Tibial artery (tissue), 4 donors: ENCODE measurements at regions not wholly inside any gene's neighbourhood (a gene's known extent, or its start where the extent isn't known, plus 50 kb on each side); places are given as distances from the start of the nearest gene placed in this dataset.

Experiments used
- DNase-seq, 2 donors: peaks; one replicate each; pipeline ENCODE4 v3.0.0-alpha.2; 2019
- H3K27ac ChIP-seq, 2 donors: fragments of 200-600 bp; sonication (generic) in 1 of 2; 1 replicate in 1 of 2; 2 replicates in 1 of 2; pipeline ENCODE4 v1.5.1; 2018 to 2019; ENCODE audit warnings: mild to moderate bottlenecking in 1 of 2
- H3K27me3 ChIP-seq, 2 donors: fragments of 200-600 bp; sonication (generic) in 1 of 2; one replicate each; pipeline versions ENCODE4 v1.5.1 to v1.6.0; 2016 to 2019
- H3K36me3 ChIP-seq, 3 donors: fragments of 200-600 bp; sonication (generic) in 2 of 3; one replicate each; pipeline ENCODE4 v1.5.1; 2016 to 2019; ENCODE audit warnings: mild to moderate bottlenecking in 2 of 3
- H3K4me1 ChIP-seq, 4 donors: fragments of 200-600 bp; sonication (generic) in 2 of 4; 1 replicate in 3 of 4; 2 replicates in 1 of 4; pipeline ENCODE4 v1.5.1; 2016 to 2019
- H3K4me3 ChIP-seq, 2 donors: fragments of 200-600 bp; sonication (generic) in 1 of 2; 1 replicate in 1 of 2; 2 replicates in 1 of 2; pipeline ENCODE4 v1.5.1; 2018 to 2019; ENCODE audit warnings: mild to moderate bottlenecking in 2 of 2
- H3K9me3 ChIP-seq, 3 donors: fragments of 200-600 bp; sonication (generic) in 1 of 3; one replicate each; pipeline ENCODE4 v1.5.1; 2016 to 2019
- intact Hi-C: fragments of 100-400 bp; cut with DNase I; formaldehyde crosslinking; loops from one replicate; pipeline ENCODE4 v1.15.0; 2023; ENCODE audit warnings: low total_unique reads
- TF ChIP-seq, protein P1 (sequence below), 2 experiments: fragments of 200-600 bp in 1 of 2; fragments of 450-650 bp in 1 of 2; IDR thresholded peaks; one replicate each; pipeline ENCODE4 v1.5.1; 2017 to 2019; ENCODE audit warnings: antibody characterized with exemption in 2 of 2, mild to moderate bottlenecking in 1 of 2, moderate library complexity in 1 of 2

DNA sequence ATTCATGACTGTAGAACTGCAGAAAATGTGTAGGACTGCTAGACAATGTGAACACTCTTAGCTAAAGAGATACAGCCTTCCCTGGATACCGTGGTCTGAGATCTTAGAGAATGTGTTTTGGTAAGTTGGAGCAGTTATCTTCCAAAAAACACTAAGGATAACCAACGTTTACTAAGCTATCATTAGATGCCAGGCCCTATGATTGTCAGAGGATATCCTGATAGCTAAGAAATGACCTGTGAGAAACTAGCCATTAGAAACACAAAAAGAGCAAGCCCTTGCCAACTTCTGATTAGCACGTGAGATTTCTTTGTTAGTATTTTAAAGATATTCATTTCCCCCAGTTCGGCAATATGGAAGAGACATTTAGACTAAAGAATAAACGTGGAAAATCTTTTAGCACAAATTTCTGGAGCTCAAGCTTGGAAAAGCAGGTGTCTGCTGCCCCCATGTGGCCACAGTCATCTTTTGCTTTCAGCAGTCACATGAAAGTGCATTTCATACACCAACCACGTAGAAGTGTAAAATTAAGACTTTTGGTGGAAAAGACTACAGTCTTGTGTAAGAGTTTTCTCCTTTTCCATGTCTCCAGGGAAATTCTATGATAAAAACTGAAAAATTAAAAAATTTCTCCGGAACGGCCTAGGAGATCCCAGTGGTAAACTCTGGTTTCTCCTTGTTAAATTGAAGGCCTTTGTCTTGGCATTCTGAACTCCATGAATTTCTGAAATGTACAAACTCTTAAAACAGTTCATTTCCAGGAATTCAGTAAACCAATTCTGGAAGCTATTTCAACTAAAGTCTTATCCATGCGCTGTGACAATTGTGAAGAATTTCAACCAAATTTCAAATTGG lies 136.4 kb downstream of the ZNF674 start:
- H3K27me3 ChIP-seq: no peaks in the 10 kb centered on the region
- H3K4me3 ChIP-seq: no peak overlapping the region
- no peaks in the 10 kb centered on the region for H3K4me1 ChIP-seq
- no peaks in the 10 kb centered on the region for H3K9me3 ChIP-seq
- intact Hi-C loops: loop anchor here (10.0 kb wide), 1 partner anchor 1084 kb away; no protein-coding TSS in a partner anchor
- no peak overlapping the region for H3K27ac ChIP-seq
- DNase-seq: peak; percentile 43 to 79
- H3K36me3 ChIP-seq: no peaks in the 10 kb centered on the region
- TF ChIP-seq, protein P1, sequence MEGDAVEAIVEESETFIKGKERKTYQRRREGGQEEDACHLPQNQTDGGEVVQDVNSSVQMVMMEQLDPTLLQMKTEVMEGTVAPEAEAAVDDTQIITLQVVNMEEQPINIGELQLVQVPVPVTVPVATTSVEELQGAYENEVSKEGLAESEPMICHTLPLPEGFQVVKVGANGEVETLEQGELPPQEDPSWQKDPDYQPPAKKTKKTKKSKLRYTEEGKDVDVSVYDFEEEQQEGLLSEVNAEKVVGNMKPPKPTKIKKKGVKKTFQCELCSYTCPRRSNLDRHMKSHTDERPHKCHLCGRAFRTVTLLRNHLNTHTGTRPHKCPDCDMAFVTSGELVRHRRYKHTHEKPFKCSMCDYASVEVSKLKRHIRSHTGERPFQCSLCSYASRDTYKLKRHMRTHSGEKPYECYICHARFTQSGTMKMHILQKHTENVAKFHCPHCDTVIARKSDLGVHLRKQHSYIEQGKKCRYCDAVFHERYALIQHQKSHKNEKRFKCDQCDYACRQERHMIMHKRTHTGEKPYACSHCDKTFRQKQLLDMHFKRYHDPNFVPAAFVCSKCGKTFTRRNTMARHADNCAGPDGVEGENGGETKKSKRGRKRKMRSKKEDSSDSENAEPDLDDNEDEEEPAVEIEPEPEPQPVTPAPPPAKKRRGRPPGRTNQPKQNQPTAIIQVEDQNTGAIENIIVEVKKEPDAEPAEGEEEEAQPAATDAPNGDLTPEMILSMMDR (IDR thresholded peaks at IDR 0.05): peak; percentile 62

DNA sequence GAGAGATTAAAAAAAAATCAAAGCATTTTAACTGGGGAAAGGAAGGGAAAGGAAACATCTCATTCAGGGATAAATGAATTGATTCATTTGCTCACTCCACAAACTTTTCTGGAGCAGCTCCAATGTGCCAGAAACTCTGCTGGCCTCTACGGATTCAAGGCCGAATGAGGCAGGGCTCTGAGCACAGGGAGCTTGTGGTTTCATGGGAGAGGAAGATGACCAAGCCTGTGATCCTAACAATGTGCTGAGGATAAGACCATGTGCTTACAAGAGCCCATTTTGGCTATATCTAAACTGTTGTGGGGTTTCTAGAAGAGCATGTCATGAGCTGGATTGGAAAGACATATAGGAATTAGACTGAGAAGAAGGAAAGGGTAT lies 137.5 kb downstream of the ZNF674 start:
- no peaks in the 10 kb centered on the region for H3K27me3 ChIP-seq
- TF ChIP-seq, protein P1 (IDR thresholded peaks at IDR 0.05): no peak
- no peaks in the 10 kb centered on the region for H3K4me1 ChIP-seq
- H3K9me3 ChIP-seq: no peaks in the 10 kb centered on the region
- no peak overlapping the region for H3K4me3 ChIP-seq
- intact Hi-C loops: loop anchor here (10.0 kb wide), 1 partner anchor 1083 kb away; no protein-coding TSS in a partner anchor
- H3K36me3 ChIP-seq: no peaks in the 10 kb centered on the region
- DNase-seq: no peak
- no peak overlapping the region for H3K27ac ChIP-seq

DNA sequence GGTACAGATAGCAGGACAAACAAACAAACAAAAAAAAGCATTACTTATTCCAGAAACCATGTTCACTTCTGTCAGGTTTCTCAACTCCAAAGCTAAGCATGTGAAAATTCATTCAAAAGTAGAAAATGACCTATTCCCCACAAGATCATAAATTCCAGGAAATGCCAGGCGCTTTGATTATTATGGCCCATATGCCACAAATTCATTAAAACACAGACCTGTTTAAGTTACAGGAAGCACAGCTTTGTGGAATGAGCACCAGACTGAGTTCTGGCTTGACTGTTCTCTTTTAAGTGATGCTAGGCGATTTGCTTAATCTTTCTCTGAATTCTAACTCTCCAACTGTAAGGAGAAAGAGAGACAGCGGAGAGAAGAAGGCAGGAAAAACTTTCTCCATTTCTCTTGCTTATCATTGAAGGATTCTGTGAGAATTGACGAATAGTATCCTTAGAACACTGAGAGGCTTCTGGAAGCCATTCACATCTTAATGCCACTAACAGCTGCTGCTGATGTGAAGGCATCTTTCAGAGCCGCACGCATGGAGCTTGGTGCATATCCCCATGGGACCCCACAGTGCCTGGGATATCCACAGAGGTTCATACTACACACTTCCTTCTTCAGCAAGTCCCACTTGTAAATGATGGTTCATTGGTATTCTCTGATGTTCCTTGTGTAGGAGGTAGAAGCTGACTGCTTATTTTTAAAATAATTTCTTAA lies 138.0 kb downstream of the ZNF674 start:
- TF ChIP-seq, protein P1 (IDR thresholded peaks at IDR 0.05): no peak
- intact Hi-C loops: loop anchor here (10.0 kb wide), 1 partner anchor 1082 kb away; no protein-coding TSS in a partner anchor
- H3K27me3 ChIP-seq: no peaks in the 10 kb centered on the region
- no peaks in the 10 kb centered on the region for H3K36me3 ChIP-seq
- no peak for DNase-seq
- H3K27ac ChIP-seq: no peak overlapping the region
- H3K4me3 ChIP-seq: no peak overlapping the region
- H3K9me3 ChIP-seq: no peaks in the 10 kb centered on the region
- H3K4me1 ChIP-seq: no peaks in the 10 kb centered on the region

DNA sequence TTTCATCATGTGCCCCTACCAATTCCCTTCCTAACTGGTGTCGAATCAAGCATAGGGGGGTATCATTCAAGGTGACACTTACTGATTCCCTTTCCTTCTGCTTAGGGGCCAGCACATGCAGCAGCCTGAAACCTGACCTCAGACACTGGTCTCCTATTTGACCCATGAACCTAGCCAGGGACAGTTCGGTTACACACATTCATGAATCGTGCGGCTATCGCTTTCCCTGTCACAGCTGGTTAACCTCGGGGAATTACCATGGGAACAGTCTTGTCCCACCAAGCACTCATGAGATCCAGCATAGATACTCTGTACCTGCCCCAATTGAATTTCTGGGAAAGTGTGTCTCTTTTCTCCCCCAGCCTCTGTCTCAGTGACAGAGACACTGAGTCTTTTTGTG lies 140.4 kb downstream of the ZNF674 start:
- no peaks in the 10 kb centered on the region for H3K36me3 ChIP-seq
- intact Hi-C loops: loop anchor here (5.0 to 10.0 kb wide), 2 partner anchors 718 to 1080 kb away; no protein-coding TSS in a partner anchor
- TF ChIP-seq, protein P1 (IDR thresholded peaks at IDR 0.05): no peak

DNA sequence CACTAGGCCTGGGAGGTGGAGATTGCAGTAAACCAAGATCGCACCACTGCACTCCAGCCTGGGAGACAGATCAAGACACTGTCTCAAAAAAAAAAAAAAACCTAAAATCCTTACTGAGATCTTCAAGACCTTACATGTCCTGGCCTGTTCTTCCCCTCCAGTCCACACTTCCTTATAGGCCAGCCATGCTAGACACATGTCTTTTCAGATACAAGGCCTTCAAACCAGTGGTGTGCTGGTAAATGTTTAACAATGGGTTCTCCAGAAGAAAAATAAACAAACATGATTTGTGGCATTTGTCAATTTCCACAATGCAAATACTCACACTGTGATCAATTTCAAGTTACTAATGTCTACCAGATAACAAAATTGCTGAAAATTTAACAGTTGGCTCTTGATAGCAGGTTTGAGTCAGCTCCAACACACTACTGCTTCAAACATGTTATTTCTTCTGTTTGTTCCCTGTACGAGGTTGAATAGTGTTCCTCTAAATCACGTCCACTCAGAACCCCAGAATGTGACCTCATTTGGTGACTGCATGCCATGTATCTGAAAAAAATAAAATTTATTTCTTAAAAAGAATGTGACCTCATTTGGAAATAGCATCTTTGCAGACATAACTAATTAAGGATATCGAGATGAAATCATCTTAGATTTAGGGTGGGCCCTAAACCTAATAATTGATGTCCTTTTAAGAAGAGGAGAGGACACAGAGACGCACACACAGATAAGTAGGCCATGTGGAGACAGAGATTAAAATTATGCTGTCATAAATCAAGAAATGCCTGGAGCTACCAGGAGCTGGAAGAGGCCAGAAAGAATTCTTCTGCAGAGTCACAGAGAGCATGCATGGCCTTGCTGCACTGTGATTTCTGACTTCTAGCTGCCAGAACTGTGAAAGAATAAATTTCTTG lies 144.4 kb downstream of the ZNF674 start:
- TF ChIP-seq, protein P1 (IDR thresholded peaks at IDR 0.05): no peak
- no peak for DNase-seq
- Histone ChIP-seq H3K4me1 (no peaks in the 10 kb centered on the region), H3K9me3 (no peaks in the 10 kb centered on the region), H3K4me3 (no peak overlapping the region), H3K27ac (no peak overlapping the region), H3K36me3 (no peaks in the 10 kb centered on the region), H3K27me3 (no peaks in the 10 kb centered on the region)
- intact Hi-C loops: loop anchor here (5.0 to 10.0 kb wide), 2 partner anchors 722 to 1076 kb away; no protein-coding TSS in a partner anchor

More for the DNA sequence above, 140.4 kb downstream of the ZNF674 start:
- H3K27ac ChIP-seq: no peak overlapping the region
- no peaks in the 10 kb centered on the region for H3K9me3 ChIP-seq
- H3K27me3 ChIP-seq: no peaks in the 10 kb centered on the region
- H3K4me1 ChIP-seq: no peaks in the 10 kb centered on the region
- H3K4me3 ChIP-seq: no peak overlapping the region
- no peak for DNase-seq
